CD14-positive monocyte (primary cell): ENCODE measurements at regions not wholly inside any gene's neighbourhood (a gene's known extent, or its start where the extent isn't known, plus 50 kb on each side); places are given as distances from the start of the nearest gene placed in this dataset.

ENCODE experiments used
- DNase-seq, 3 donors: peaks; one replicate each; pipeline ENCODE4 v3.0.0-alpha.2; 2011 to 2022
- H2AFZ ChIP-seq: 2 replicates; pipeline ENCODE4 v1.6.0; 2012; ENCODE audit warnings: mild to moderate bottlenecking, low read depth, low read length, inconsistent platforms; ENCODE audit not compliant: insufficient read depth, poor library complexity, severe bottlenecking
- H3K27ac ChIP-seq, 2 donors: 1 replicate in 1 of 2; 2 replicates in 1 of 2; pipeline ENCODE4 v1.5.1; 2012 to 2013; ENCODE audit warnings: low read length in 2 of 2, control low read depth in 1 of 2, inconsistent platforms in 1 of 2, low read depth in 1 of 2, mild to moderate bottlenecking in 1 of 2
- H3K27me3 ChIP-seq, 2 donors: one replicate each; pipeline versions ENCODE4 v1.6.0 to v1.6.1; 2011 to 2013; ENCODE audit warnings: low read length in 2 of 2; ENCODE audit not compliant: control insufficient read depth in 2 of 2, insufficient read depth in 2 of 2
- H3K36me3 ChIP-seq, 2 donors: replicated peaks in 1 of 2; 1 replicate in 1 of 2; 2 replicates in 1 of 2; pipeline versions ENCODE4 v1.5.1 to v1.6.1; 2012 to 2013; ENCODE audit warnings: low read length in 2 of 2, control low read depth in 1 of 2, inconsistent platforms in 1 of 2, mild to moderate bottlenecking in 1 of 2; ENCODE audit not compliant: insufficient read depth in 2 of 2, control insufficient read depth in 1 of 2
- H3K4me1 ChIP-seq, 2 donors: 1 replicate in 1 of 2; 2 replicates in 1 of 2; pipeline versions ENCODE4 v1.5.1 to v1.6.1; 2012 to 2013; ENCODE audit warnings: low read length in 2 of 2, control low read depth in 1 of 2, inconsistent platforms in 1 of 2, mild to moderate bottlenecking in 1 of 2, moderate library complexity in 1 of 2; ENCODE audit not compliant: insufficient read depth in 2 of 2, control insufficient read depth in 1 of 2
- H3K4me2 ChIP-seq: replicated peaks from 2 replicates; pipeline ENCODE3; 2012; ENCODE audit warnings: low read length, moderate library complexity, mild to moderate bottlenecking; ENCODE audit not compliant: poor library complexity, severe bottlenecking; ENCODE audit errors: extremely low read depth
- H3K4me3 ChIP-seq, 3 experiments: fragments of 200-600 bp in 1 of 3; sonication (generic) in 1 of 3; replicated peaks in 1 of 3; 1 replicate in 2 of 3; 2 replicates in 1 of 3; pipeline ENCODE4 v1.5.1; 2011 to 2013; ENCODE audit warnings: low read length in 3 of 3, mild to moderate bottlenecking in 3 of 3, control low read depth in 2 of 3, low read depth in 2 of 3, inconsistent platforms in 1 of 3, moderate library complexity in 1 of 3
- H3K79me2 ChIP-seq: 2 replicates; pipeline ENCODE4 v1.6.0; 2012; ENCODE audit warnings: mild to moderate bottlenecking, control low read depth, inconsistent platforms, low read length, moderate library complexity; ENCODE audit not compliant: insufficient read depth
- H3K9ac ChIP-seq: 2 replicates; pipeline ENCODE4 v1.6.0; 2017; ENCODE audit warnings: low read length, mild to moderate bottlenecking; ENCODE audit not compliant: insufficient read depth, poor library complexity, severe bottlenecking
- H3K9me3 ChIP-seq, 2 donors: replicated peaks in 1 of 2; 1 replicate in 1 of 2; 2 replicates in 1 of 2; pipeline versions ENCODE4 v1.5.1 to v1.6.1; 2012 to 2013; ENCODE audit warnings: low read length in 2 of 2, control low read depth in 1 of 2; ENCODE audit not compliant: control insufficient read depth in 1 of 2, insufficient read depth in 1 of 2
- H4K20me1 ChIP-seq: 2 replicates; pipeline ENCODE4 v1.6.0; 2012; ENCODE audit warnings: mild to moderate bottlenecking, low read length, control low read depth, moderate library complexity; ENCODE audit not compliant: insufficient read depth
- H3K27ac Mint-ChIP-seq, 7 donors: one replicate each; pipeline ENCODE4 v1.8.0; 2020; ENCODE audit warnings: mild to moderate bottlenecking in 7 of 7, mixed read lengths in 7 of 7, moderate library complexity in 6 of 7, inconsistent platforms in 2 of 7
- H3K27me3 Mint-ChIP-seq, 3 donors: one replicate each; pipeline ENCODE4 v1.8.0; 2021 to 2022; ENCODE audit warnings: low read depth in 3 of 3, mild to moderate bottlenecking in 3 of 3, mixed read lengths in 3 of 3, moderate library complexity in 3 of 3, inconsistent platforms in 1 of 3
- H3K36me3 Mint-ChIP-seq, 2 donors: one replicate each; pipeline ENCODE4 v1.8.0; 2020; ENCODE audit warnings: mixed read lengths in 2 of 2, inconsistent platforms in 1 of 2, mild to moderate bottlenecking in 1 of 2
- H3K4me1 Mint-ChIP-seq: one replicate; pipeline ENCODE4 v1.8.0; 2020; ENCODE audit warnings: mild to moderate bottlenecking, mixed read lengths
- H3K4me3 Mint-ChIP-seq, 2 donors: one replicate each; pipeline ENCODE4 v1.8.0; 2020; ENCODE audit warnings: mild to moderate bottlenecking in 2 of 2, mixed read lengths in 2 of 2, moderate library complexity in 1 of 2
- H3K9me3 Mint-ChIP-seq, 7 donors: one replicate each; pipeline ENCODE4 v1.8.0; 2020 to 2022; ENCODE audit warnings: mixed read lengths in 7 of 7, mild to moderate bottlenecking in 6 of 7, moderate library complexity in 6 of 7, inconsistent platforms in 2 of 7
- CTCF ChIP-seq: fragments of 200-600 bp; IDR thresholded peaks from one replicate; pipeline ENCODE4 v1.8.0; 2022; ENCODE audit warnings: antibody characterized with exemption, mild to moderate bottlenecking
- WGBS: methylation state at CpG from one replicate; pipeline ENCODE4 v1.1.5; 2013; ENCODE audit warnings: missing lambda C conversion rate; ENCODE audit not compliant: insufficient coverage; 5-methylcytosine and 5-hydroxymethylcytosine counted together
- intact Hi-C, 2 donors: fragments of 100-400 bp; cut with micrococcal nuclease; formaldehyde crosslinking; loops; one replicate each; pipeline versions ENCODE4 v1.15.0 to v1.15.1; 2023

GRCh38 chr1:113340038-113340437, 50.3 kb upstream of the MAGI3 start:
- TF ChIP-seq CTCF = no peak
- intact Hi-C loops = no loop called here
- H3K4me1 Mint-ChIP-seq = no peaks in the 10 kb centered on the region
- H2AFZ ChIP-seq = no peak overlapping the region
- no peaks in the 10 kb centered on the region for H3K36me3 ChIP-seq
- DNase-seq = no peak
- H3K27ac Mint-ChIP-seq = no peak overlapping the region
- H3K79me2 ChIP-seq = no peaks in the 10 kb centered on the region
- H3K4me3 ChIP-seq = no peak overlapping the region
- no CpG with 5 or more reads among the region's 1 CpG for WGBS
- H3K4me2 ChIP-seq = no peak overlapping the region
- H3K27ac ChIP-seq = no peak overlapping the region
- no peak overlapping the region for H3K4me3 Mint-ChIP-seq
- H3K9ac ChIP-seq = no peak overlapping the region
- no peaks in the 10 kb centered on the region for H3K4me1 ChIP-seq
- no peaks in the 10 kb centered on the region for H4K20me1 ChIP-seq
- no peaks in the 10 kb centered on the region for H3K27me3 ChIP-seq
- no peaks in the 10 kb centered on the region for H3K9me3 ChIP-seq
- H3K9me3 Mint-ChIP-seq = peaks cover 0 to 8% (median 3%) of the 10 kb centered on the region in 7 donors
- H3K36me3 Mint-ChIP-seq = no peaks in the 10 kb centered on the region
- H3K27me3 Mint-ChIP-seq = peaks cover 0 to 2% (median 1%) of the 10 kb centered on the region in 3 donors
